AG09309 (cell line): ENCODE measurements at regions not wholly inside any gene's neighbourhood (a gene's known extent, or its start where the extent isn't known, plus 50 kb on each side); places are given as distances from the start of the nearest gene placed in this dataset.
A peak's percentile ranks its signal among the peaks of the same experiment; 100 is the strongest.

Experiments used
- DNase-seq: peaks from one replicate; pipeline ENCODE4 v3.0.0-alpha.2; 2010; ENCODE audit warnings: low read depth
- H3K4me3 ChIP-seq: 2 replicates; pipeline ENCODE4 v1.5.1; 2011; ENCODE audit warnings: mild to moderate bottlenecking, low read depth, low read length, moderate library complexity; ENCODE audit not compliant: control insufficient read depth
- TF ChIP-seq, protein P1 (sequence below): IDR thresholded peaks from 2 replicates; pipeline ENCODE4 v1.5.1; 2011; ENCODE audit warnings: mild to moderate bottlenecking, low read depth, low read length, inconsistent platforms; ENCODE audit not compliant: insufficient read depth, control insufficient read depth; ENCODE audit errors: missing control alignments

- H3K4me3 ChIP-seq: no peak overlapping the region
- DNase-seq: no peak
- TF ChIP-seq, protein P1, sequence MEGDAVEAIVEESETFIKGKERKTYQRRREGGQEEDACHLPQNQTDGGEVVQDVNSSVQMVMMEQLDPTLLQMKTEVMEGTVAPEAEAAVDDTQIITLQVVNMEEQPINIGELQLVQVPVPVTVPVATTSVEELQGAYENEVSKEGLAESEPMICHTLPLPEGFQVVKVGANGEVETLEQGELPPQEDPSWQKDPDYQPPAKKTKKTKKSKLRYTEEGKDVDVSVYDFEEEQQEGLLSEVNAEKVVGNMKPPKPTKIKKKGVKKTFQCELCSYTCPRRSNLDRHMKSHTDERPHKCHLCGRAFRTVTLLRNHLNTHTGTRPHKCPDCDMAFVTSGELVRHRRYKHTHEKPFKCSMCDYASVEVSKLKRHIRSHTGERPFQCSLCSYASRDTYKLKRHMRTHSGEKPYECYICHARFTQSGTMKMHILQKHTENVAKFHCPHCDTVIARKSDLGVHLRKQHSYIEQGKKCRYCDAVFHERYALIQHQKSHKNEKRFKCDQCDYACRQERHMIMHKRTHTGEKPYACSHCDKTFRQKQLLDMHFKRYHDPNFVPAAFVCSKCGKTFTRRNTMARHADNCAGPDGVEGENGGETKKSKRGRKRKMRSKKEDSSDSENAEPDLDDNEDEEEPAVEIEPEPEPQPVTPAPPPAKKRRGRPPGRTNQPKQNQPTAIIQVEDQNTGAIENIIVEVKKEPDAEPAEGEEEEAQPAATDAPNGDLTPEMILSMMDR: no peak
These were observed 217.3 kb downstream of the LRRC70 start for GRCh38 chr5:62795926-62796325.

DNA sequence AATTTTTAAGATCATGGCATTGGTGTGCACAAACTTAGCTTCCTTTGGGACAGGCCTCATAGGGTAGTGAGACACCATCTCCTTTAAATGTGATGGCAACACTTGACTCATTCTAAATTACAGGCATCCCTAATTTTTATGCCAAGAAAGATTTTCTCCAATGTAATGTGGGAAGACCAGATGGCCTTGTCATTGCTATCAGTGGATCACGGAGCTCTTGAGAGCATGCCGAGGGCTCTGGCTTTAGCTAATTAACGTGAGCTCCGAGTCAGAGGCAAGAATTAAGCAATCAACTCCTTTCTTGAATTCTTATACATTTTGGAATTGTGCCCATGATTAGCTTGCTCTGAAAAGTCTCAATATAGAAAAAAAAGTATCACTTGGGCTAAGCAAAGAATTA lies 215.8 kb downstream of the LRRC70 start:
- H3K4me3 ChIP-seq: no peak overlapping the region
- no peak for DNase-seq
- TF ChIP-seq, protein P1: no peak

DNA sequence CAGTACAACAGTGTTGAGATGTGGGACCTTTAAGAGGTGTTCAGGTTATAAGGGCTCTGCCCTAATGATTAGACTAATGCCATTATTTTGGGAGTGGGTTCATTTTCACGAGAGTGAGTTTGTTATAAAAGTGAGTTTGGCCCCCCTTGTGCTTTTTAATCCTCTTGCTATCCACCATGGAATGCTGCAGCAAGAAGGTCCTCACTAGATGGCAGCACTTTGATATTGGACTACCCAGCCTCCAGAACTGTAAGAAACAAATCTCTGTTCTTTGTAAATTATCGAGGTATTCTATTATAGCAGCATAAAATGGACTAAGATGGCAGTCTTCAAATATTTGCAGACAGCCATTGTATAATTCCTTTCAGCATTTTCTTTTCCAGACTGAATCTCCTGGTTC lies 212.4 kb downstream of the LRRC70 start:
- TF ChIP-seq, protein P1: peak; percentile 19
- no peak for DNase-seq
- no peak overlapping the region for H3K4me3 ChIP-seq

- no peak overlapping the region for H3K4me3 ChIP-seq
- no peak for DNase-seq
- TF ChIP-seq, protein P1: no peak
These were observed 211.7 kb downstream of the LRRC70 start for GRCh38 chr5:62790348-62790747.

DNA sequence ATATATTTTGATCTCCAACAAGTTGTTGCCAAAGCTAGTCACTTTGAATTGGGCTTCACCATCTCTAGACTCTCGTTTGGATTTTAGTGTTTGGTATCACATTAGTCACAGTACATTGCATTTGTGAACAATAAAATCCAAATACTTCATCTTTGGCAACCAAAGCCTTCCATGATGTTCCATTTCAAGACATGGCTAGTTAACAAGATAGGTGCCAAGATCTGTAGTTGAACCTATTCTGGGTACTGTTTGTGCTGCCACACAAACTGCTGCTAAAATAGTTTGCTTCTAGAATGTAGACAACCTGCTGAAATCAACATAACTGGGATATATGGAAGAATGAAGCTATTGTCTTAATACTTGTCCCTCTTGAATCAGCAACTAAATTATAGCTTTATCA lies 207.5 kb downstream of the LRRC70 start:
- H3K4me3 ChIP-seq: no peak overlapping the region
- no peak for DNase-seq
- TF ChIP-seq, protein P1: no peak

GRCh38 chr5:62785588-62785987 lies 207.0 kb downstream of the LRRC70 start:
- H3K4me3 ChIP-seq: no peak overlapping the region
- no peak for DNase-seq
- TF ChIP-seq, protein P1: no peak

DNA sequence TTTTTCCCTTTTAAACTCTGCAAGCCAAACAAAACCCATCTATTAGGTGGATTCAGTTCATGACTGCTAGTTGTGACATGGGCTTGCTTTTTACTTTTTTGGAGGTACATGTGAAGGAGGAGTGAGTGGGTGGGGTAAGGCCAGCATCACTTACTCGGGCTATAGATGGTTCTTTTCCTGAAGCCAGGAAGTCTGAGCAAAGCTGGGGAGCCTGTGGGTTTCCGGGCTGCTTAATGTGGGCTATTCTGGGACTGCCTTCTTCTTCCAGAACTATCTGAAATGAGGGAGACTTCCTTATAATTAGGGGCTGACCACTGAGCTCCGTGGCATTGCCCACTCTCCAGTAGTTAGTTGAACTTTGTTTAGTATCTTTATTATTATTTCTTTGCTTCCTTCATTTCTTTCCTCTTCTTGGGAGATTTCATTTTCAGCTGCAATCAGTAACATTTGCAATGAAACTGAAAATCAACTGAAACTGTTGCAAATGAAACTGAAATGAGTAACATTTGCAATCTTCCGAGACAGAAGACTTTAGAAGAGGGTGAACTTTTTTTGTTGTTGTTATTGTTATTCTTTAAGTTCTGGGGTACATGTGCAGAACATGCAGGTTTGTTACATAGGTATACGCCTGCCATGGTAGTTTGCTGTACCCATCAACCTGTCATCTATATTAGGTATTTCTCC lies 204.9 kb downstream of the LRRC70 start:
- TF ChIP-seq, protein P1: no peak
- H3K4me3 ChIP-seq: no peak overlapping the region
- DNase-seq: no peak
